PC-9 (cell line): ENCODE measurements at regions not wholly inside any gene's neighbourhood (a gene's known extent, or its start where the extent isn't known, plus 50 kb on each side); places are given as distances from the start of the nearest gene placed in this dataset.

Experiments used
- EZH2 ChIP-seq: fragments of 200-600 bp; sonication (generic); IDR thresholded peaks from 2 replicates; pipeline ENCODE4 v1.8.0; 2017; ENCODE audit warnings: antibody characterized with exemption, low read depth
- TF ChIP-seq, protein P1 (sequence below): fragments of 200-600 bp; sonication (generic); conservative IDR thresholded peaks from 2 replicates; pipeline ENCODE4 v1.6.1; 2017; ENCODE audit warnings: mixed run types, antibody characterized with exemption, mild to moderate bottlenecking, moderate library complexity

DNA sequence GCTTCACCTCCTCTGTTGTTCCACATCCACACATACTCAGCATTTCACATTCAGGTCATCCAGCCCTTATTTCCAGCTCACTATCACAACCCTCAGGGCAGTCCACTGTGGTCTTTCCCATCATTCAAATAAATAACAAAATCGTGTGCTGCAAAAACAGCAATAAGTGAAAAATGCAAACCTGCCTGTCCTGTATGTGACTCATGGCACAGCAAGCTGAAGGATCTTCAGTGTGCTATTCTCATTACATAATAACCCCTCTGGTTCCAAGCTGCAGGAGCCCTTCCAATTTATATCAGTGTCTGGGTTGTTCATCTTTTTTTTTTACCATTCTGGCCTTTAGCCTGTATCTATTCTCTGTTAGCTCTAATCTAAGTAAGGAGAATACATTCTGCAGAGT lies 185.3 kb upstream of the UBE2E2 start:
- TF ChIP-seq, protein P1, sequence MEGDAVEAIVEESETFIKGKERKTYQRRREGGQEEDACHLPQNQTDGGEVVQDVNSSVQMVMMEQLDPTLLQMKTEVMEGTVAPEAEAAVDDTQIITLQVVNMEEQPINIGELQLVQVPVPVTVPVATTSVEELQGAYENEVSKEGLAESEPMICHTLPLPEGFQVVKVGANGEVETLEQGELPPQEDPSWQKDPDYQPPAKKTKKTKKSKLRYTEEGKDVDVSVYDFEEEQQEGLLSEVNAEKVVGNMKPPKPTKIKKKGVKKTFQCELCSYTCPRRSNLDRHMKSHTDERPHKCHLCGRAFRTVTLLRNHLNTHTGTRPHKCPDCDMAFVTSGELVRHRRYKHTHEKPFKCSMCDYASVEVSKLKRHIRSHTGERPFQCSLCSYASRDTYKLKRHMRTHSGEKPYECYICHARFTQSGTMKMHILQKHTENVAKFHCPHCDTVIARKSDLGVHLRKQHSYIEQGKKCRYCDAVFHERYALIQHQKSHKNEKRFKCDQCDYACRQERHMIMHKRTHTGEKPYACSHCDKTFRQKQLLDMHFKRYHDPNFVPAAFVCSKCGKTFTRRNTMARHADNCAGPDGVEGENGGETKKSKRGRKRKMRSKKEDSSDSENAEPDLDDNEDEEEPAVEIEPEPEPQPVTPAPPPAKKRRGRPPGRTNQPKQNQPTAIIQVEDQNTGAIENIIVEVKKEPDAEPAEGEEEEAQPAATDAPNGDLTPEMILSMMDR = no peak
- no peak for TF ChIP-seq EZH2
